HG02623 (cell line): ENCODE measurements at regions not wholly inside any gene's neighbourhood (a gene's known extent, or its start where the extent isn't known, plus 50 kb on each side); places are given as distances from the start of the nearest gene placed in this dataset.
"Not testable (repeated sequence)": the region's sequence is repeated elsewhere in the genome, so short reads cannot be mapped to it uniquely, and the experiment has no call there.

Source experiments
- ATAC-seq: cut with Tn5 transposase; IDR thresholded peaks from one replicate; pipeline ENCODE4 v1.9.1; 2021; ENCODE audit warnings: moderate library complexity; ENCODE audit not compliant: unreplicated experiment

DNA sequence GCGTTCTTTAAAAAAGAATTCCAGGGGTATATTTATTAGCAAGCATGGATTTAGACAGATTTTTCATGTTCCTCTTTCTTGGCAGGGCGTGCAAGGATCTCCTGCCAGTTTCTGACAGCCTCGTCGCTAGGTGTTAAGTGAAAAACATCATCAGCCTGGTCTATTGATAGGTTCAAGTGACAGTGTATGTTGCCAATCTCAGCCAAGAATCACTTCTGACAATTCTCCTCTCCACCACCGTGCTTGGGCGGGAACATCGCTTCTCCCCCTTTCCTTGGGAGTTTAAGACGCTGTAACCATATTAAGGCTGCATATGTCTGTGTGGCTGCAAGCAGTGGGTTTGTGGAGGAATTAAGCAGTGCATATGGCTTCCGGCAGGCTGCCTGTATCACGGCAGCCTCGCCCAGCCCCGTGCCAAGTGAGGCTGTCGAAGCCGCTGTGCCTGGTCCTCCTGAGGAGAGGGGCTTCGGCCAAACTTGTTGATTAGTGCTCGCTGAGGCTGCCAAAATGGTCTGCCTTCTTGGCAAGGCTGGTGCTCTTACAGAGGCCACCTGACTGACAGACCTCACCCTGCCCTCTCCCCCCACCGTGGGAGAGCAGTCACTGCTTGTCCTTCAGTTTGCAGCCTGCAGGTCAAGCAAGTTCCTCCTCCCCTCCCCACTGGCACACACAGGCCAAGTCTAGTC lies 132.2 kb upstream of the MPHOSPH6 start:
- no peak for ATAC-seq

- ATAC-seq: no peak
Measured at GRCh38 chr16:82301146-82301755, 131.2 kb upstream of the MPHOSPH6 start.

- ATAC-seq: no peak
Measured at GRCh38 chr16:82300374-82300951, 130.4 kb upstream of the MPHOSPH6 start.

DNA sequence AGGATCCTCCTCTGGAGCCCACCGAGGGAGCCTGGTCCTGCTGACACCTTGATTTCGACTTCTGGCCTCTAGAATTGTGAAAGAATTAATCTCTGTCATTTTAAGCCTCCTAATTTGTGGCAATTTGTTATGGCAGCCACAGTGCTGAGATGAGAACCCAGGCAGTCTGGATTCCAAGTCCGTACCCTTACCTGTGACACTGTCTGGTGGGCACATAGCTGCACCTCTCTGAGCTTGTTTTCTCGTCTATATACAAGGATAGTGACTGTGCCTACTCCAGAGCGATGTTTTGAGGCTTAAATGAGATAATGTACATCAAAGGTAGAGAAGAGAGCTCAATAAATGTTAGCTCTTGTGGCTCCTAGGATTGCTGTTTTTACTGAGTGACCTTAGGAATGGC lies 128.4 kb upstream of the MPHOSPH6 start:
- no peak for ATAC-seq

DNA sequence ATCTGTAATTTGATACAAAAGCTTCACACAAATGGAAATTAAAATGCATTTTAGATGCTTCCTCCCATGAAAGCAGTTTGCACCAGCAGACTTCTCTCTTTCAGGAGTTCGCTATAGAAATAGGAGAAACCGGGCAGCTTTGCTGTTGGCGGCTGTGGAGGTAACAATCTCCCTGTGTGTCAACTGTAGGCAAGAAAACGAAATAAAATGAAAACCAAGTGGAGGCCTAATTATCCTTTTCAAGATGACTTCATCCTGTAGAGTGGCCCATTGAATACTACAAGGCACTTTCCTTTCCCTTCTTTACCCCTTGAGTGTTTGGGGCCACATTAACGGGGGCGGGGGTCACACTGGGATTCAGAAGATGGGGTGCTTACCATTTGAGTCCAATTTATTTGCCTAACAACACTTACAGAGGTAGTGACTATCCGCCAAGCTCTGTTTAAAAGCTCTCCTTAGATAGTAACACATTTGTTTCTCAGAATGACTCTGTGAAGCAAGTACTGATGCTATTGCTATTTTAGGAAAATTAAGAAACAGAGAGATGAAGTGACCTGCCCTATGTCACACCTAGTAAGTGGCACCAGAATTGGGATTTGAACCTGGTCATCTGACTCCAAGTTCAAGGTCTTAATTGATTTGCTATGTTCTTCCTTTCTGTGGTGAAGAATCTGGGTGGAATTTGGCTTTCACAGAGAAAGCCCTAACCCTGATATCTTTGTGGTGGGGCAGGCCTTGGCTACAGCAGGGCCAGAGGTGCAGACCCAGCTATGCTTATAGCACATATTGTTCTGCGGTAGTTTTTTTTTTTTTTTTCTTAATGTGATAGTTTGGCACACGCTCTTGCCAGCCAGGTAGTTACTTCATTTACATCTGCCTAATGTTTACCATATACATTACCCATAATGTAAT lies 125.5 kb upstream of the MPHOSPH6 start:
- ATAC-seq: no peak

DNA sequence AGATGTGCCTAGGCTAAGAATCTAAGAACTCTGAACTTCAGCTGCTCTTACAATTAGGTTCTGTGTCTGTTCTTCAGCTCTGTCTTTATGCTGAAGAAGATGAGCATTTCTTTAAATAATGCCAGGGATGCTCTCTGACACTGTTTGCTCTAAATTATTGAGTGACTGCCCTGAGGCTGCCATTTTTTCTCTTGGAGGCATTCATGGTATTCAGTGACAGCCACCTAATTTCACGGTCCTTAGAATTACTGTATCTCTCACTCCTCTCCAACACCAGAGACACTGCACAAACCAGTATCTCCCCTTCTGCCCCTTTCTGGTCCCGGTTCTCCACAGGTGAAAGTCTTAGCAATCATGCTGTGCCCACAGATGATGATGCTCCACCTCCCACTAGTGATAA lies 123.6 kb upstream of the MPHOSPH6 start:
- ATAC-seq: no peak

GRCh38 chr16:82287937-82288336 lies 117.9 kb upstream of the MPHOSPH6 start:
- no peak for ATAC-seq

- no peak for ATAC-seq
Measured at GRCh38 chr16:82282662-82283061, 112.6 kb upstream of the MPHOSPH6 start.

DNA sequence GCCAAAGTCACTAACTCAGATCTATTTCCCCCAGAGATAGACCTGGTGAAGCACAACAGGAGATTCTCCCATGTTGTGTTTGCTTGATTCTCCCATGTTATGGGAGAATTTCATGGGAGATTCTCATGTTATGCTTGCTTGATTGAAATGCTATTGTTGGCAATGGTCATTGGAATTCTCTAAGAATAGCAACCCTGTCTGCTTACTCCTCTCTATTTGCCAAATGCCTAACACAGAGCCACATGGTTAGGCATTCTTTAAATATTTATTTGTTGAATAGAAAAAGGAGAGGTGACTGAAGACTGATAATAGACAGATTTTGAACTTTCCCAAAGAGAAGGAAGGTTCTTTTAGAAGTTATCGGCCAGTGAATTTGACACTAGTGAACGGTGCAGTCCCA lies 111.5 kb upstream of the MPHOSPH6 start:
- ATAC-seq: no peak

- ATAC-seq: no peak
Measured at GRCh38 chr16:82280867-82281266, 110.8 kb upstream of the MPHOSPH6 start.

DNA sequence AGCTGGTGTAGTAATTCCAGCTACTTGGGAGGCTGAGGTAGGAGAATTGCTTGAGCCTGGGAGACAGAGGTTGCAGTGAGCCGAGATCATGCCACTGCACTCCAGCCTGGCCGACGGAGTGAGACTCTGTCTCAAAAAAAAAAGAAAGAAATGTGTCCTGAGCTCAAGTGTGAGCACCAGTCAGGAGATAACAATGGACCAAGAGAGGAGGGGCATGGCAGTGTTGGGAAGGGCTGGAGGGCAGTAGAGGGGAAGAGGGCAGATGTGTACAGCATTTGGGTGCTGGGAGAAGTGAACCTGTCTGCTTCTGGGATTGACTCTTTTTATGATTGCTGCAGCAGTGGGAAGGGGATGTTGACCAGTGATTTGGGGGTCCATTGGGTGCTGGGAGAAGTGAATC lies 105.3 kb upstream of the MPHOSPH6 start:
- not testable (repeated sequence) for ATAC-seq

- no peak for ATAC-seq
Measured at GRCh38 chr16:82271636-82272035, 101.6 kb upstream of the MPHOSPH6 start.

DNA sequence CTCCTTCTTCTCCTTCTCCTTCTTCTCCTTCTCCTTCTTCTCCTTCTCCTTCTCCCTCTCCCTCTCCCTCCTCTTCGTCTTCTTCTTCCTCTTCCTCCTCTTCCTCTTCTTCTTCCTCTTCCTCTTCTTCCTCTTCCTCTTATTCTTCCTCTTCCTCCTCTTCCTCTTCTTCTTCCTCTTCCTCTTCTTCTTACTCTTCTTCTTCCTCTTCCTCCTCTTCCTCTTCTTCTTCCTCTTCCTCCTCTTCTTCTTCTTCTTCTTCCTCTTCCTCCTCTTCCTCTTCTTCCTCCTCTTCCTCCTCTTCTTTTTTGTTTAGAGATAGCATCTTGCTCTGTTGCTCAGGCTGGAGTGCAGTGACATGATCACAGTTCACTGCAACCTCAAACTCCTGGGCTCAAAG lies 97.7 kb upstream of the MPHOSPH6 start:
- ATAC-seq: not testable (repeated sequence)

GRCh38 chr16:82265809-82266208 lies 95.8 kb upstream of the MPHOSPH6 start:
- no peak for ATAC-seq

- no peak for ATAC-seq
Measured at GRCh38 chr16:82264756-82265155, 94.7 kb upstream of the MPHOSPH6 start.

DNA sequence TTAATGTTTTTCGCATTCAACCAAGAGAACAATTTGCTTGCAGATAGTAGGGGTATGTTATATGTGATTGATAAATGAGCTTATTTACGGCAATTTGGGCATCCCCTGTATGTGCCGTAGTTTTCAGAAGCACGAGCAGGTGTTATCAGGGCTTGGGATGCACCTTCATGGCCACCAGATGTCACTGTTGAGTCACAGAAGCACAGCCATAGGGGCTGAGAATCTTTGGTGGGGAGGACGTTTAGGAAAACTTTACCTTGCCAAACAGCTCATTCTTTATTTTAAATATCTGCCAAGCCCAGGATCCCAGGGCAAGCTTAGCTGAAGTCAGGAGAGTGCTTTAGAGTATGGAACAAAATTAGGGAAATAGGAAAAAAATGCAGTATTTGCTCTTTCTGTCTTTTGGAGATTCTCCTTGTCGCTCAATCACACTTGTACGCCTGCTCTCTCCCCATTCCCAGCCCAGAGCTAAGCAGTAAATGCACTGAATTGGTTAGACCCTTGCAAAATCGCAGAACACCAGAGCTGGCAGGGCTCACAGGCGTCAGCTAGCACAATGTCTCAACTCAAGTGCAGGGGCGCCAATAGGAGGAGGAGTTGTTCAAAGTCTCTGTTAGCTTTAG lies 93.6 kb upstream of the MPHOSPH6 start:
- ATAC-seq: peak; percentile 58

DNA sequence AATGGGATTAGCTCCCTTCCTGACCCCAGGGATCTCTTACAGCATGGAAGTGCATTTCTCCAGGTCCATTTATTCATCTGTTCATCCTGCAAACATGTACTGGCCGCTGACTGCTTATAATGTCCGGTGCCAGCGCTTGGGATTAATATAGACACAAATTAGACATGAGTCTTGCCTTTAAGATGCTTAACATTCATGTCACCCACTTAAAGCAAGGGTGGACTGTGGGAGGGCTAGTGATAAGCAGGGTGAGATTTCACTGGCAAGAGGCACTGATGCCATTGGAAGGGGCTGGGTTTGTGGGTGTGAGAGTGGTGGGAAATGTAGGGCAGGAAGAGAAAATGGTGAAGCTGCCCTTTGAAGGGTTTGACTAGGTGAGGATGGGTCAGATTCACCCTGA lies 92.2 kb upstream of the MPHOSPH6 start:
- no peak for ATAC-seq

- ATAC-seq: no peak
Measured at GRCh38 chr16:82260212-82260795, 90.3 kb upstream of the MPHOSPH6 start.

GRCh38 chr16:82259731-82260130 lies 89.7 kb upstream of the MPHOSPH6 start:
- no peak for ATAC-seq

- no peak for ATAC-seq
Measured at GRCh38 chr16:82257990-82258389, 88.0 kb upstream of the MPHOSPH6 start.

GRCh38 chr16:82252582-82252981 lies 82.6 kb upstream of the MPHOSPH6 start:
- no peak for ATAC-seq
